ENCODE measurements at regions not wholly inside any gene's neighbourhood (a gene's known extent, or its start where the extent isn't known, plus 50 kb on each side); places are given as distances from the start of the nearest gene placed in this dataset.
A peak's percentile ranks its signal among the peaks of the same experiment; 100 is the strongest.

GRCh38 chr18:69217196-69218000 is 183.3 kb upstream of the DOK6 start:
- DNase-seq: peak; percentile 97

- no peak for DNase-seq
These were observed 180.2 kb upstream of the DOK6 start for GRCh38 chr18:69220529-69220928.

GRCh38 chr18:69222089-69222488 is 178.6 kb upstream of the DOK6 start:
- DNase-seq: no peak

GRCh38 chr18:69226971-69227370 is 173.7 kb upstream of the DOK6 start:
- DNase-seq: no peak

- no peak for DNase-seq
These were observed 170.5 kb upstream of the DOK6 start for GRCh38 chr18:69230204-69230603.

GRCh38 chr18:69233465-69234054 is 167.1 kb upstream of the DOK6 start:
- DNase-seq: no peak

- no peak for DNase-seq
These were observed 160.6 kb upstream of the DOK6 start for GRCh38 chr18:69239849-69240674.

GRCh38 chr18:69246027-69246426 is 154.7 kb upstream of the DOK6 start:
- peak; percentile 96 for DNase-seq

GRCh38 chr18:69250305-69251151 is 150.2 kb upstream of the DOK6 start:
- peak; percentile 71 for DNase-seq

GRCh38 chr18:69257861-69258458 is 142.7 kb upstream of the DOK6 start:
- DNase-seq: no peak

GRCh38 chr18:69259282-69259681 is 141.4 kb upstream of the DOK6 start:
- DNase-seq: no peak

- no peak for DNase-seq
These were observed 139.3 kb upstream of the DOK6 start for GRCh38 chr18:69261406-69261805.

GRCh38 chr18:69265656-69266055 is 135.0 kb upstream of the DOK6 start:
- no peak for DNase-seq

- DNase-seq: no peak
These were observed 132.8 kb upstream of the DOK6 start for GRCh38 chr18:69267895-69268294.

- DNase-seq: no peak
These were observed 118.3 kb upstream of the DOK6 start for GRCh38 chr18:69282371-69282770.

GRCh38 chr18:69291044-69291443 is 109.6 kb upstream of the DOK6 start:
- no peak for DNase-seq

GRCh38 chr18:69291755-69292154 is 108.9 kb upstream of the DOK6 start:
- DNase-seq: no peak

GRCh38 chr18:69300185-69300584 is 100.5 kb upstream of the DOK6 start:
- no peak for DNase-seq

- DNase-seq: no peak
These were observed 92.1 kb upstream of the DOK6 start for GRCh38 chr18:69308619-69309018.

- peak; percentile 95 for DNase-seq
These were observed 74.6 kb upstream of the DOK6 start for GRCh38 chr18:69326094-69326493.

GRCh38 chr18:69328086-69328485 is 72.6 kb upstream of the DOK6 start:
- DNase-seq: no peak

- no peak for DNase-seq
These were observed 70.2 kb upstream of the DOK6 start for GRCh38 chr18:69330385-69331005.

Data from NCI-H1105 treated with DMSO at 0.1 percent for 48 hours (cell line).